Suprapubic skin (tissue), 3 donors: ENCODE measurements at regions not wholly inside any gene's neighbourhood (a gene's known extent, or its start where the extent isn't known, plus 50 kb on each side); places are given as distances from the start of the nearest gene placed in this dataset.

Experiments used
- CTCF ChIP-seq, 2 donors: fragments of 200-600 bp in 1 of 2; fragments of 450-650 bp in 1 of 2; sonication (generic) in 1 of 2; IDR thresholded peaks; one replicate each; pipeline ENCODE4 v1.5.1; 2016 to 2019; ENCODE audit warnings: antibody characterized with exemption in 2 of 2, mild to moderate bottlenecking in 1 of 2, moderate library complexity in 1 of 2
- POLR2AphosphoS5 ChIP-seq, 3 donors: sonication (generic); formaldehyde crosslinking; IDR thresholded peaks; one replicate each; pipeline ENCODE4 v1.6.1; 2017; ENCODE audit warnings: antibody characterized with exemption in 3 of 3

DNA sequence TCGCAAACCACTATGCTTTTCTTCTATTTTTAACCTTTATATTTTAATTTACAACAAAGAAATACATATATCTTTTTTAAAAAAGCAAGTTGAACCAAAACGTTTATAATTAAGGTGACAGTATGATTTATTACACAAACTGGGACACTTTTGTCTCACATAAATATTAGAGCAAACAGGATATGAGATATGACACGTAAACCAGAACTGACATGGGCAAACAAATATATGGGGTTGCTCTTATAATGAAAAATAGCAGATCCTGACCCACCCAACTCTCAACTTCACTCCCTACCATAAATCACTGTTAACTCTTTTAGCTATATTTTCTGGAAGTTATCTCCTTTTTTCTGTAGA, 177.0 kb upstream of the EDNRA start:
- no peak for TF ChIP-seq CTCF (IDR thresholded peaks at IDR 0.05)
- TF ChIP-seq POLR2AphosphoS5 (IDR thresholded peaks at IDR 0.05) = no peak
